C4-2B (cell line): ENCODE measurements at regions not wholly inside any gene's neighbourhood (a gene's known extent, or its start where the extent isn't known, plus 50 kb on each side); places are given as distances from the start of the nearest gene placed in this dataset.

Experiments used
- ZFX ChIP-seq: fragments of 450-650 bp; IDR thresholded peaks from 2 replicates; pipeline ENCODE4 v1.6.1; 2017
- TF ChIP-seq, protein P1 (sequence below): fragments of 450-650 bp; conservative IDR thresholded peaks from 2 replicates; pipeline ENCODE4 v1.5.1; 2017; ENCODE audit warnings: mild to moderate bottlenecking

- TF ChIP-seq, protein P1, sequence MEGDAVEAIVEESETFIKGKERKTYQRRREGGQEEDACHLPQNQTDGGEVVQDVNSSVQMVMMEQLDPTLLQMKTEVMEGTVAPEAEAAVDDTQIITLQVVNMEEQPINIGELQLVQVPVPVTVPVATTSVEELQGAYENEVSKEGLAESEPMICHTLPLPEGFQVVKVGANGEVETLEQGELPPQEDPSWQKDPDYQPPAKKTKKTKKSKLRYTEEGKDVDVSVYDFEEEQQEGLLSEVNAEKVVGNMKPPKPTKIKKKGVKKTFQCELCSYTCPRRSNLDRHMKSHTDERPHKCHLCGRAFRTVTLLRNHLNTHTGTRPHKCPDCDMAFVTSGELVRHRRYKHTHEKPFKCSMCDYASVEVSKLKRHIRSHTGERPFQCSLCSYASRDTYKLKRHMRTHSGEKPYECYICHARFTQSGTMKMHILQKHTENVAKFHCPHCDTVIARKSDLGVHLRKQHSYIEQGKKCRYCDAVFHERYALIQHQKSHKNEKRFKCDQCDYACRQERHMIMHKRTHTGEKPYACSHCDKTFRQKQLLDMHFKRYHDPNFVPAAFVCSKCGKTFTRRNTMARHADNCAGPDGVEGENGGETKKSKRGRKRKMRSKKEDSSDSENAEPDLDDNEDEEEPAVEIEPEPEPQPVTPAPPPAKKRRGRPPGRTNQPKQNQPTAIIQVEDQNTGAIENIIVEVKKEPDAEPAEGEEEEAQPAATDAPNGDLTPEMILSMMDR = no peak
- no peak for TF ChIP-seq ZFX
Observed at GRCh38 chr9:129400001-129400970, 220.6 kb downstream of the C9orf50 start.
